ENCODE measurements at regions not wholly inside any gene's neighbourhood (a gene's known extent, or its start where the extent isn't known, plus 50 kb on each side); places are given as distances from the start of the nearest gene placed in this dataset.

DNA sequence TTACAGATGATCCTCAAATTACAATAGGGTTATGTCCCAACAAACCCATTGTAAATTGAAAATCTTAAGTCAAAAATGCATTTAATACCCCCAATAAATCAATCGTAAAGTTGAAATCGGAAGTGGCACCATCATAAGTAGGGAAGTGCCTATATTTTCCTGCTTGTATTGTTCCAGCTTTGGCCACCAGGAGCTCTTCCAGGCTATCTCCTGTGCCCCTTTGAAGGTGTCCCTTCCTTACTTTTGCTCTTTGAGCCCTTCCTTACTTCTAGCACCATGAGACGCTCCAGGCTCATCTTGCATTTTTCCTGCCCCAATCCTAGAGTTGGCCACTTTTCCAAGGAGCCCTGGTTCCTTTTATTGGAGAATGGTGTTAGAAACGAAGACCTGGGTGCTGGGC is 163.0 kb upstream of the TSC22D1 start:
- DNase-seq (ENCODE audit: extremely low read depth, insufficient read length), result no peak
- Histone ChIP-seq H3K27me3 (replicated peaks; ENCODE audit: control insufficient read depth, insufficient read depth, low read length) (no peaks in the 10 kb centered on the region), H3K36me3 (ENCODE audit: control insufficient read depth, insufficient read depth, low read length) (no peaks in the 10 kb centered on the region), H3K4me3 (replicated peaks; ENCODE audit: low read depth, low read length) (no peak overlapping the region)
- TF ChIP-seq, protein P1, sequence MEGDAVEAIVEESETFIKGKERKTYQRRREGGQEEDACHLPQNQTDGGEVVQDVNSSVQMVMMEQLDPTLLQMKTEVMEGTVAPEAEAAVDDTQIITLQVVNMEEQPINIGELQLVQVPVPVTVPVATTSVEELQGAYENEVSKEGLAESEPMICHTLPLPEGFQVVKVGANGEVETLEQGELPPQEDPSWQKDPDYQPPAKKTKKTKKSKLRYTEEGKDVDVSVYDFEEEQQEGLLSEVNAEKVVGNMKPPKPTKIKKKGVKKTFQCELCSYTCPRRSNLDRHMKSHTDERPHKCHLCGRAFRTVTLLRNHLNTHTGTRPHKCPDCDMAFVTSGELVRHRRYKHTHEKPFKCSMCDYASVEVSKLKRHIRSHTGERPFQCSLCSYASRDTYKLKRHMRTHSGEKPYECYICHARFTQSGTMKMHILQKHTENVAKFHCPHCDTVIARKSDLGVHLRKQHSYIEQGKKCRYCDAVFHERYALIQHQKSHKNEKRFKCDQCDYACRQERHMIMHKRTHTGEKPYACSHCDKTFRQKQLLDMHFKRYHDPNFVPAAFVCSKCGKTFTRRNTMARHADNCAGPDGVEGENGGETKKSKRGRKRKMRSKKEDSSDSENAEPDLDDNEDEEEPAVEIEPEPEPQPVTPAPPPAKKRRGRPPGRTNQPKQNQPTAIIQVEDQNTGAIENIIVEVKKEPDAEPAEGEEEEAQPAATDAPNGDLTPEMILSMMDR (IDR thresholded peaks at IDR 0.05; ENCODE audit: insufficient read depth, low read length, poor library complexity, severe bottlenecking), result no peak

GRCh38 chr13:44738463-44738862 is 162.3 kb upstream of the TSC22D1 start:
- Histone ChIP-seq H3K4me3 (replicated peaks; ENCODE audit: low read depth, low read length) (no peak overlapping the region), H3K27me3 (replicated peaks; ENCODE audit: control insufficient read depth, insufficient read depth, low read length) (no peaks in the 10 kb centered on the region), H3K36me3 (ENCODE audit: control insufficient read depth, insufficient read depth, low read length) (no peaks in the 10 kb centered on the region)
- DNase-seq (ENCODE audit: extremely low read depth, insufficient read length), result no peak
- TF ChIP-seq, protein P1 (IDR thresholded peaks at IDR 0.05; ENCODE audit: insufficient read depth, low read length, poor library complexity, severe bottlenecking), result no peak

- H3K4me3 ChIP-seq (replicated peaks; ENCODE audit: low read depth, low read length), result no peak overlapping the region
- TF ChIP-seq, protein P1 (IDR thresholded peaks at IDR 0.05; ENCODE audit: insufficient read depth, low read length, poor library complexity, severe bottlenecking), result no peak
- DNase-seq (ENCODE audit: extremely low read depth, insufficient read length), result no peak
- H3K27me3 ChIP-seq (replicated peaks; ENCODE audit: control insufficient read depth, insufficient read depth, low read length), result no peaks in the 10 kb centered on the region
- no peaks in the 10 kb centered on the region for H3K36me3 ChIP-seq (ENCODE audit: control insufficient read depth, insufficient read depth, low read length)
These were observed 159.7 kb upstream of the TSC22D1 start for GRCh38 chr13:44735806-44736205.

DNA sequence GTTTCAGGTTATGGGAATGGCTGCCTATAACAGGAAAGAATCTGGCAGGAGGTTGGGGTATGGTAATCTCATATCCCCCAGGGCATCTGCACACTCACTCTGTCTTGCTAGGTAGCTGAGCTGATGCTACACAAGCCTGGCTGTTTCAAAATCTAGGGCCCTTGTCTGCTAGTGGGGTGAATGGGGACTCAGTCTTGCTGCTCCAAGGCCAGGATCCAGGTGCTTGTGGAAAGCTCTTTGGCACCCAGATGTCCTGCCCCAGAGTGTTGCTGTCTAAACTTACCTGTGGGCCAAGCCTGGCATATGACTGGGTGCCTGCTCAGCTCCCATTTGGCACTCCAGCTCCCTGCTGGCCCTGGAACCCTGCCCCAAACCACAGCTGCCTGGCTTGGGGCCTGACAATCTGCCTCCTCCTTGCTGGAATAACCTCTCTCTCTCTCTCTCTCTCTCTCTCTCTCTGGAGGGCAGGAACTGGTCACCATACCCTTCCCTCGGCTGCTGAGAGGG is 158.1 kb upstream of the TSC22D1 start:
- Histone ChIP-seq H3K4me3 (replicated peaks; ENCODE audit: low read depth, low read length) (no peak overlapping the region), H3K27me3 (replicated peaks; ENCODE audit: control insufficient read depth, insufficient read depth, low read length) (no peaks in the 10 kb centered on the region), H3K36me3 (ENCODE audit: control insufficient read depth, insufficient read depth, low read length) (no peaks in the 10 kb centered on the region)
- no peak for DNase-seq (ENCODE audit: extremely low read depth, insufficient read length)
- TF ChIP-seq, protein P1 (IDR thresholded peaks at IDR 0.05; ENCODE audit: insufficient read depth, low read length, poor library complexity, severe bottlenecking), result no peak

GRCh38 chr13:44732503-44733098 is 156.5 kb upstream of the TSC22D1 start:
- Histone ChIP-seq H3K27me3 (replicated peaks; ENCODE audit: control insufficient read depth, insufficient read depth, low read length) (no peaks in the 10 kb centered on the region), H3K4me3 (replicated peaks; ENCODE audit: low read depth, low read length) (no peak overlapping the region), H3K36me3 (ENCODE audit: control insufficient read depth, insufficient read depth, low read length) (no peaks in the 10 kb centered on the region)
- no peak for DNase-seq (ENCODE audit: extremely low read depth, insufficient read length)
- TF ChIP-seq, protein P1 (IDR thresholded peaks at IDR 0.05; ENCODE audit: insufficient read depth, low read length, poor library complexity, severe bottlenecking), result no peak

GRCh38 chr13:44730851-44731250 is 154.7 kb upstream of the TSC22D1 start:
- H3K36me3 ChIP-seq (ENCODE audit: control insufficient read depth, insufficient read depth, low read length), result no peaks in the 10 kb centered on the region
- no peak for DNase-seq (ENCODE audit: extremely low read depth, insufficient read length)
- H3K27me3 ChIP-seq (replicated peaks; ENCODE audit: control insufficient read depth, insufficient read depth, low read length), result no peaks in the 10 kb centered on the region
- TF ChIP-seq, protein P1 (IDR thresholded peaks at IDR 0.05; ENCODE audit: insufficient read depth, low read length, poor library complexity, severe bottlenecking), result no peak
- no peak overlapping the region for H3K4me3 ChIP-seq (replicated peaks; ENCODE audit: low read depth, low read length)

Data from GM06990 (cell line).